MM.1S (cell line): ENCODE measurements at regions not wholly inside any gene's neighbourhood (a gene's known extent, or its start where the extent isn't known, plus 50 kb on each side); places are given as distances from the start of the nearest gene placed in this dataset.

Experiments
- EZH2 ChIP-seq: fragments of 300-600 bp; sonication (generic); optimal IDR thresholded peaks from 2 replicates; pipeline ENCODE3; 2017; ENCODE audit warnings: low read depth, mild to moderate bottlenecking, antibody characterized with exemption, low read length, mixed read lengths
- EZH2phosphoT487 ChIP-seq: fragments of 300-600 bp; sonication (generic); IDR thresholded peaks from 2 replicates; pipeline ENCODE4 v1.6.1; 2018; ENCODE audit warnings: antibody characterized with exemption, low read length
- TF ChIP-seq, protein P1 (sequence below): fragments of 300-600 bp; sonication (generic); IDR thresholded peaks from 2 replicates; pipeline ENCODE4 v1.5.1; 2016; ENCODE audit warnings: antibody characterized with exemption, low read length, mixed read lengths

GRCh38 chr1:207214453-207214852 is 107.0 kb upstream of the CD55 start:
- no peak for TF ChIP-seq EZH2
- TF ChIP-seq, protein P1, sequence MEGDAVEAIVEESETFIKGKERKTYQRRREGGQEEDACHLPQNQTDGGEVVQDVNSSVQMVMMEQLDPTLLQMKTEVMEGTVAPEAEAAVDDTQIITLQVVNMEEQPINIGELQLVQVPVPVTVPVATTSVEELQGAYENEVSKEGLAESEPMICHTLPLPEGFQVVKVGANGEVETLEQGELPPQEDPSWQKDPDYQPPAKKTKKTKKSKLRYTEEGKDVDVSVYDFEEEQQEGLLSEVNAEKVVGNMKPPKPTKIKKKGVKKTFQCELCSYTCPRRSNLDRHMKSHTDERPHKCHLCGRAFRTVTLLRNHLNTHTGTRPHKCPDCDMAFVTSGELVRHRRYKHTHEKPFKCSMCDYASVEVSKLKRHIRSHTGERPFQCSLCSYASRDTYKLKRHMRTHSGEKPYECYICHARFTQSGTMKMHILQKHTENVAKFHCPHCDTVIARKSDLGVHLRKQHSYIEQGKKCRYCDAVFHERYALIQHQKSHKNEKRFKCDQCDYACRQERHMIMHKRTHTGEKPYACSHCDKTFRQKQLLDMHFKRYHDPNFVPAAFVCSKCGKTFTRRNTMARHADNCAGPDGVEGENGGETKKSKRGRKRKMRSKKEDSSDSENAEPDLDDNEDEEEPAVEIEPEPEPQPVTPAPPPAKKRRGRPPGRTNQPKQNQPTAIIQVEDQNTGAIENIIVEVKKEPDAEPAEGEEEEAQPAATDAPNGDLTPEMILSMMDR, result no peak
- TF ChIP-seq EZH2phosphoT487, result no peak
